Skeletal muscle tissue (tissue), 3 donors: ENCODE measurements at regions not wholly inside any gene's neighbourhood (a gene's known extent, or its start where the extent isn't known, plus 50 kb on each side); places are given as distances from the start of the nearest gene placed in this dataset.
A peak's percentile ranks its signal among the peaks of the same experiment; 100 is the strongest.

Source experiments
- H3K27ac ChIP-seq: one replicate; pipeline ENCODE4 v1.7.0; 2013; ENCODE audit warnings: mild to moderate bottlenecking, low read depth, low read length, inconsistent platforms
- H3K27me3 ChIP-seq, 3 donors: one replicate each; pipeline ENCODE4 v1.7.0; 2013; ENCODE audit warnings: low read length in 3 of 3; ENCODE audit not compliant: control insufficient read depth in 3 of 3, insufficient read depth in 3 of 3
- H3K36me3 ChIP-seq, 3 donors: one replicate each; pipeline ENCODE4 v1.7.0; 2013; ENCODE audit warnings: low read length in 3 of 3; ENCODE audit not compliant: control insufficient read depth in 3 of 3, insufficient read depth in 3 of 3
- H3K4me1 ChIP-seq, 3 donors: one replicate each; pipeline ENCODE4 v1.7.0; 2013; ENCODE audit warnings: low read length in 3 of 3, mild to moderate bottlenecking in 3 of 3; ENCODE audit not compliant: control insufficient read depth in 3 of 3, insufficient read depth in 3 of 3
- H3K4me3 ChIP-seq, 3 donors: one replicate each; pipeline ENCODE4 v1.7.0; 2013; ENCODE audit warnings: low read length in 3 of 3
- H3K9ac ChIP-seq, 3 donors: one replicate each; pipeline ENCODE4 v1.7.0; 2013; ENCODE audit warnings: low read length in 3 of 3, mild to moderate bottlenecking in 3 of 3, moderate library complexity in 2 of 3, low read depth in 1 of 3
- H3K9me3 ChIP-seq, 3 donors: one replicate each; pipeline ENCODE4 v1.7.0; 2013; ENCODE audit warnings: low read length in 3 of 3; ENCODE audit not compliant: control insufficient read depth in 3 of 3
- donor health status: Osteomylitis.

DNA sequence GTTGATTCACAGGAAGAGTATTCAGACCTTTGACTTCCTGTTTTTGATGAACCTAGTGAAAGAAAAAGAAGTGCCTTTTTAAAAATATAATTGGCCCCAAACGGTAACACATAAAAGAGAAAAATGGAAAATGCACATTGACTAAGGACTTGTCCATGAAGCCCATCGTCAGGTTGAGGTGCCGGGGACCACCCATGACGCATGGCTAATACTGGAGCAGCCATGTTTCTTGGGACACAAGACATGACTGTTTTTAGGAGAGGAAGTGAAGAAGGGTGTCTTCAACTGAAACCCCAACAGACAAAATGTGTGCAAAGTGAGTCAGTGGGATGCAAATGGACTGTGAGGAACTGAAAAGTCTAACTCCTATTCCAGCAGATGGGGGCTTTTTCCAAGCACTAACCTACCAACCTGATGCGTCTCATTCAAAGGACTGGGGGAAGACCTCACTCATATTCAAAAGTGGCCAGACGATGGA lies 459.4 kb downstream of the FOXO1 start:
- no peaks in the 10 kb centered on the region for H3K27me3 ChIP-seq
- no peaks in the 10 kb centered on the region for H3K9me3 ChIP-seq
- no peak overlapping the region for H3K27ac ChIP-seq
- H3K9ac ChIP-seq, result no peak overlapping the region
- H3K4me3 ChIP-seq, result no peak overlapping the region
- no peaks in the 10 kb centered on the region for H3K36me3 ChIP-seq
- peaks cover 0 to 10% (median 8%) of the 10 kb centered on the region in 3 donors for H3K4me1 ChIP-seq

DNA sequence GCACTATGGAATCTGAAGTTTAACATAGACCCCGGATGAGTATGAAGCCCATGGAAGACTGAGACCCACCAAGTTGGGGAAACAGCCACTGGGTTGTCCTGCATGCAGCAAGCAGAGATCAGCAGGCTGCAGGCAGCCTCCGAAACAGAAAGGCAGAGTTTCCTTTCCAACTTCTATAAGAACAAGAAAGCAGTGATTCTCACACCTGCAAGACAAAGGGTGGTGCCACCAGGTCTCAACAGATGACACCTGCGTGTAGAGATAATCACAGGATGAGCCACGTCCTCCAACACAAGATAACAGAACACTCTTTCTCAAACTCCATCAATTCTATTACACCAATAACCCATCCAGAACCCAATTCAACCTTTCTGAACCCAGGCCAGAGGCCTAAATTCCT lies 457.9 kb downstream of the FOXO1 start:
- no peaks in the 10 kb centered on the region for H3K36me3 ChIP-seq
- peaks cover 0 to 10% (median 8%) of the 10 kb centered on the region in 3 donors for H3K4me1 ChIP-seq
- H3K4me3 ChIP-seq, result no peak overlapping the region
- H3K27me3 ChIP-seq, result no peaks in the 10 kb centered on the region
- H3K27ac ChIP-seq, result no peak overlapping the region
- no peaks in the 10 kb centered on the region for H3K9me3 ChIP-seq
- no peak overlapping the region for H3K9ac ChIP-seq

DNA sequence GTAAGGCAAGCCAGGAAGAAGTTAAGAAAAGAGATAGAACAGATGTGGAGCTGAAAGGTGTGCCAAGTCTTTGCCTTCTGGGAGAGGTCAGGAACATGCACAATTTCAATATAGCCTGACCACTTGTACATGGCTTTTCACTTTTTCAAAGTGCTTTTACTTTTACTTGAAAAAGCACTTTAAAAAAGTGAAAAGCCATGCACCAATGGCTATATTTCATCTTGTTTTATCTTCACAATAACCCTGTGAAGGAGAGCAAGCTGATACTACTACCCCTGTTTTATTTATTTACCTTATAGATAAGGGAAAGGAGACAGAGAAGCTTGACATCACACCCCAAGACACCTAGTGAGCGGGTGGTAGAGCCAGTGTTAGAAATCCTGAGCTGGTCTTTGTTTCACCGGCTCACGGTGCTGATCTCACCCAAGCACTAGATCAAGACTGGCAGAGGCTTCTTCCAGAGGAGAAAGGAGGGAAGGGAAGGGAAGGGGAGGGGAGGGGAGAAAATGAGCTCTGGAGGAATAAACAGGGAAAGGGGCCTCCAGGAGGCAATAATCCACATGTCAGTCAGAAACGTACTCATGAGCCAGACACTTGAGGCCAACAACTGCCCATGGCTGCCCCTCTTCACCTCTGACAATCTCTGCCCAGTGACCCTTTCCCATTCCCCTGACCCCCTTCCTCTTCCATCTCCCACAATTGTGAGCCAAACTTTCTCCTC lies 455.4 kb downstream of the FOXO1 start:
- Histone ChIP-seq H3K4me1 (peaks cover 0 to 7% (median 5%) of the 10 kb centered on the region in 3 donors), H3K9me3 (no peaks in the 10 kb centered on the region), H3K9ac (no peak overlapping the region), H3K27ac (no peak overlapping the region), H3K27me3 (no peaks in the 10 kb centered on the region), H3K4me3 (no peak overlapping the region), H3K36me3 (no peaks in the 10 kb centered on the region)

DNA sequence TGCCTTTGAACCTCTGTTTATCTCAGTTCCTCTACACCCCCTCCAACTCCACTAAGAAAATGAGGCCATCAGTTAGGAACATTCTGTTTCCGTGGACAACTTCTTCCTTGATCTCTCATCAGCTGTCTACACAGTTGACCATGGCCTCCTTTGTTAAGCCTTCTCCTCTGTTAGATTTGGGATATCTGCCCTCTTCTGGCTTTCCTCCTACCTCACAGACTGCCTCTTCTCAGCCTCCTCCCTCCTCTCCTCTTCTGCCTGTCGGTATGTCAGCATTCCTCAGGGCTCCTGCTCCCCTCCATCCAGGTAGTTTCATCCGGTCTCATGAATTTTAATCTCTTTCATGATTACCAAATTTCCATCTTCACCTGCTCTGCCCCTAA lies 454.9 kb downstream of the FOXO1 start:
- H3K27me3 ChIP-seq, result no peaks in the 10 kb centered on the region
- H3K4me1 ChIP-seq, result peaks cover 0 to 1% (median under 1%) of the 10 kb centered on the region in 3 donors
- no peaks in the 10 kb centered on the region for H3K9me3 ChIP-seq
- H3K4me3 ChIP-seq, result no peak overlapping the region
- H3K9ac ChIP-seq, result no peak overlapping the region
- no peaks in the 10 kb centered on the region for H3K36me3 ChIP-seq
- H3K27ac ChIP-seq, result no peak overlapping the region

DNA sequence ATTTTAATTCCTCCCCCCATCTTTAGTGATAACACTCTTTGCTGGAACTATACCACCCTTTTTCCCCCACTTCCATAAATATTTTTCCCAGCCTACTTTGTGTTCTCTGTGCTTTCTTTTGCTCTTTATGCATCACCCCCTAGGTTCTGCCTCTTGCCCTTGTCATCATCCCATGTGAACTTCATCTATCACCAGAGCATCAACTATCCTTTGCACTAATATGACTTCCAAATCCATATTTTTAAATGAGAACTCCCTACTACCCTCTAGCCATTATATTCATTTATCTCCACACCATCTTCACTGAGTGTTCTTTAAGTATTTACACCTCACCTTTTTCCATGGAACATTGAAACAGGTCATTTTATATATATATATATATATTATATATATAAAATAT lies 452.7 kb downstream of the FOXO1 start:
- H3K9me3 ChIP-seq, result no peaks in the 10 kb centered on the region
- no peak overlapping the region for H3K27ac ChIP-seq
- H3K4me3 ChIP-seq, result no peak overlapping the region
- no peaks in the 10 kb centered on the region for H3K27me3 ChIP-seq
- no peaks in the 10 kb centered on the region for H3K4me1 ChIP-seq
- no peak overlapping the region for H3K9ac ChIP-seq
- no peaks in the 10 kb centered on the region for H3K36me3 ChIP-seq

DNA sequence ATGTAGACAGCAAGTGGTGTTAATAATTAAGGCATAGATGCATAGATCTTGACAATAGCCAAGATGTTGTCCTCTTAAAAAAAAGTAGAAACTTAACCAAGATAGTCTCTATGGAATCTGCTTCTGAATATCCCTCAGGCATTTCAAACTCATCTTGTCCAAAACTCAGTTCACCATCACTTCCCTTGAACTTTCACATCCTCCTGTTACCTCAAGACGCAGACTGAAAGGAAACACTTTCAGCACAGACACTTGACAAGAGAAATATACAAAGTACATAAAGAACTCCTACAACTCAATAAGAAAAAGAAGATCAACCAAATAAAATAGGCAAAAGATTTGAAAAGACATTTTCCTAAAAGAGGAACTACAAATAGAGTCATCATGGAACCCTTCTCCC lies 451.1 kb downstream of the FOXO1 start:
- H3K4me1 ChIP-seq, result no peaks in the 10 kb centered on the region
- no peak overlapping the region for H3K27ac ChIP-seq
- H3K27me3 ChIP-seq, result no peaks in the 10 kb centered on the region
- no peak overlapping the region for H3K4me3 ChIP-seq
- no peak overlapping the region for H3K9ac ChIP-seq
- H3K9me3 ChIP-seq, result no peaks in the 10 kb centered on the region
- H3K36me3 ChIP-seq, result no peaks in the 10 kb centered on the region

DNA sequence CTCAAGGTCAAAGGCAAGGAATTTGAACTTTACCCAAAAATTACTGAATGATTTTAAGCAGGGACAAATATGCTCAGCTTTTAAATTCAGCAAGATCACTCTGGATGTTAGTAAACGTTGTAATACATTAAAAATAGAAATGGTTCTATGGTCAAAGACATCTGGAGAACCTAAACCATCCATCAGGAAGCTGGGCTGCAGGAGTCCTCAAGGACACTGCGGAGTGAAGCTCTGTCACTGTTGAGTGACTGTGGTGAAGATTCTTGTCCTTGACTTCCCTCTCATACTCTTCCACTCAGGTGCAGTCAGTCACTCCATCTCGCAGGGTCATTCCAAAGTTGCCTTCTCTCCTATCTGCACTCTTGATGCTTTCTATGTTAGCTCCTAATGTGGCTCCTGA lies 450.7 kb downstream of the FOXO1 start:
- Histone ChIP-seq H3K9ac (no peak overlapping the region), H3K27ac (no peak overlapping the region), H3K36me3 (no peaks in the 10 kb centered on the region)

DNA sequence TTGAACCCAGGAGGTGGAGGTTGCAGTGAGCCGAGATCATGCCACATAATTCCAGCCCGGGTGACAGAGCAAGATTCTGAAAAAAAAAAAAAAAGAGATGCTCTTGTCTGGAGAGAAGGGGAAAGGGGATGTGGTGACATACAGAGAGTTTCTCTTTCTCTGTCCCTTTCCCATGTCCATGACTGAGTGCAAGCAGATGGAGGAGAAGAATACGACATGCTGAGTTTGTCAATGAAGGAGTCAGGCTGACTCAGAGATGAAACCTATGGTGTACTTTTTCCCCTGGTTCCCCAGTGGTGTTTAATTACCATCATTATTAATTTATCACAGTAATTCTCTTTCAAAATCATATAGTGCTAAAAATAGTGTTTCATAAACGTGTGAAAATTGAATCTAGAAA lies 448.8 kb downstream of the FOXO1 start:
- Histone ChIP-seq H3K4me3 (no peak overlapping the region), H3K9me3 (no peaks in the 10 kb centered on the region), H3K36me3 (no peaks in the 10 kb centered on the region), H3K9ac (no peak overlapping the region), H3K27ac (no peak overlapping the region), H3K4me1 (peaks cover 6 to 11% (median 7%) of the 10 kb centered on the region in 3 donors), H3K27me3 (no peaks in the 10 kb centered on the region)

More for the DNA sequence above, 450.7 kb downstream of the FOXO1 start:
- H3K9me3 ChIP-seq, result no peaks in the 10 kb centered on the region
- H3K4me3 ChIP-seq, result no peak overlapping the region
- H3K4me1 ChIP-seq, result no peaks in the 10 kb centered on the region
- H3K27me3 ChIP-seq, result no peaks in the 10 kb centered on the region

DNA sequence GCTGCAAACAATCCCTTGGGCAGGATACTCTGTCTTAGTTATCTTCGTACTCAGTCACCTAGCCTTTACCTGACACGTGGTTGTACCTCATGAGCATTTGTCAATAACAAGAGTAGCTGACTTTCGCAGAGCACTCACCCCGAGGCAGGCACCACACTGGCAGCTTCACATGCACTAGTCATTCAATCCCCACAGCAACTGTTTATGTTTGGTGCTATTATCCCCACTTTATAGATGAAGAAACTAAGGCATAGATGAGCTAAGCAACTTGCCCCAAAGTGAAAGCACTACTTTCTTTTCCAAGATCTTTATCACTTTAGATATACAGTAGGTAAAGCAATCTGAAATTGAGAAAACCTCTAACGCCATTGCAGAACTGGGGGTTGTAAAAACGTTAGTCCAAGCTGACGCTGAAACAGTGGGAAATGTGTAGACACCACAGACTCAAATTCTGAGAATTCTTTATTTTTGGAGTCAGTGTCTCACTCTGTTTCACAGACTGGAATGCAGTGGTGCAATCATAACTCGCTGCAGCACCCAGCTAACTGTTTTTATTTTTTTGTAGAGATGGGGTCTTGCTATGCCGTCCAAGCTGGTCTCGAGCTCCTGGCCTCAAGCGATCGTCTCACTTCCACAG lies 446.0 kb downstream of the FOXO1 start:
- Histone ChIP-seq H3K36me3 (no peaks in the 10 kb centered on the region), H3K9me3 (no peaks in the 10 kb centered on the region), H3K4me1 (peaks cover 6 to 11% (median 7%) of the 10 kb centered on the region in 3 donors), H3K9ac (no peak overlapping the region), H3K4me3 (no peak overlapping the region), H3K27me3 (no peaks in the 10 kb centered on the region), H3K27ac (no peak overlapping the region)

DNA sequence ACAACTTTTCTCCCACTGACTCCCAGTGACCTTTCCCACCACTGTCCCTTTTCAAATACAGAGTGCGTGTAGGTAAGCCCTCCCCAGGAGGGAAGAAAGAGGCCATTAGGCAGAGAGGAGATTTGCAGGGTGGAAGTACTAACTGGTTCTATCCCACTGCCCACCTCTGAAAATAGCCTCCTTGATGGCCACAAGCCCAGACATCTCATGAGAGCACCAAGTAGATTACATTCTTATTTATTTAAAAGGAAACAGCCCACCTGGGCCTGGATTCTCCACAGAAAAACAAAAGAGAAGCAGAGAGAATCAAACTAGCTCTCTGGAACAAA lies 445.3 kb downstream of the FOXO1 start:
- no peak overlapping the region for H3K9ac ChIP-seq
- no peaks in the 10 kb centered on the region for H3K9me3 ChIP-seq
- no peak overlapping the region for H3K4me3 ChIP-seq
- H3K27me3 ChIP-seq, result no peaks in the 10 kb centered on the region
- H3K27ac ChIP-seq, result peak overlapping the region; percentile 52
- no peaks in the 10 kb centered on the region for H3K36me3 ChIP-seq
- peaks cover 6 to 11% (median 7%) of the 10 kb centered on the region in 3 donors for H3K4me1 ChIP-seq
